ENCODE measurements at regions not wholly inside any gene's neighbourhood (a gene's known extent, or its start where the extent isn't known, plus 50 kb on each side); places are given as distances from the start of the nearest gene placed in this dataset.

DNA sequence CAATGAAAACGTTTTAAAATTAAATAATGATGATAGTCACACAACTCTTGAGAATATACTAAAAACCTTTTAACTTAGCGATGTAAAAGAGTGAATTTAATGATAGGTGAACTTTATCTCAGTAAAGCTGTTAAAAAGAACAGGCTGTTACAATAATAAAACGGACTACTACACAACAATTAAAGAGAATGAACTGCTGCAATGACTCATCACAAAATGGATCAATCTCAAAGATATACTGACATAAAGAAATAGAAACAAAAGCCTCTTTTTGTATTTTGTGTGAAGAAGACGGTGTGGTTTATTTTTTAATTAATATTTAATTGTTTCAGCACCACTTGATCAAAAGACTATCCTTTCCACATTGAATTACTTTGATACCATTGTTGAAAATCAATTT lies 352.4 kb upstream of the GJE1 start:
- TF ChIP-seq, protein P1, sequence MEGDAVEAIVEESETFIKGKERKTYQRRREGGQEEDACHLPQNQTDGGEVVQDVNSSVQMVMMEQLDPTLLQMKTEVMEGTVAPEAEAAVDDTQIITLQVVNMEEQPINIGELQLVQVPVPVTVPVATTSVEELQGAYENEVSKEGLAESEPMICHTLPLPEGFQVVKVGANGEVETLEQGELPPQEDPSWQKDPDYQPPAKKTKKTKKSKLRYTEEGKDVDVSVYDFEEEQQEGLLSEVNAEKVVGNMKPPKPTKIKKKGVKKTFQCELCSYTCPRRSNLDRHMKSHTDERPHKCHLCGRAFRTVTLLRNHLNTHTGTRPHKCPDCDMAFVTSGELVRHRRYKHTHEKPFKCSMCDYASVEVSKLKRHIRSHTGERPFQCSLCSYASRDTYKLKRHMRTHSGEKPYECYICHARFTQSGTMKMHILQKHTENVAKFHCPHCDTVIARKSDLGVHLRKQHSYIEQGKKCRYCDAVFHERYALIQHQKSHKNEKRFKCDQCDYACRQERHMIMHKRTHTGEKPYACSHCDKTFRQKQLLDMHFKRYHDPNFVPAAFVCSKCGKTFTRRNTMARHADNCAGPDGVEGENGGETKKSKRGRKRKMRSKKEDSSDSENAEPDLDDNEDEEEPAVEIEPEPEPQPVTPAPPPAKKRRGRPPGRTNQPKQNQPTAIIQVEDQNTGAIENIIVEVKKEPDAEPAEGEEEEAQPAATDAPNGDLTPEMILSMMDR (IDR thresholded peaks at IDR 0.05): no peak
- TF ChIP-seq POLR2A (IDR thresholded peaks at IDR 0.05): no peak
